ENCODE measurements at regions not wholly inside any gene's neighbourhood (a gene's known extent, or its start where the extent isn't known, plus 50 kb on each side); places are given as distances from the start of the nearest gene placed in this dataset.

DNA sequence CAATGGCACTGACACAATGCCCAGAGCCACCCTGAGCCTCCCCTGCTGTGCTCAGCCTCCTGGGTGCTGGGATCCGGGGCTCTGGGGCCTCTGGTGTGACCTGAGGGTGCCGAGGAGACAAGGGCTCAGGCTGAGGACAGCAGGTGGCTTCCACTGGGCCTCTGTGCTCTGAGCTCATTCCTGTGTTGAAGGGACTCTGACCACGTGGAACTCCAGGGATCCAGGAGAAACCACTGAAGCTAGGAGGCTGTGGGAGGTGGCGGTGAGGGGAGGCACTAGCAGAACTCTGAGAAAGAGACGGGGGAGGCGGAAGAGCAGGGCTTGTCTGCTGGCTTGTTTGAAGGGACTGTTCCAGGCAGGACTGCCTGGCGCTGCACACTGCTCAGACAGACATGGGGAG lies 318.7 kb upstream of the IRX1 start:
- in situ Hi-C loops (cut with HindIII; ENCODE audit: low sequenced_read_pairs) = no loop called here
- TF ChIP-seq, protein P1, sequence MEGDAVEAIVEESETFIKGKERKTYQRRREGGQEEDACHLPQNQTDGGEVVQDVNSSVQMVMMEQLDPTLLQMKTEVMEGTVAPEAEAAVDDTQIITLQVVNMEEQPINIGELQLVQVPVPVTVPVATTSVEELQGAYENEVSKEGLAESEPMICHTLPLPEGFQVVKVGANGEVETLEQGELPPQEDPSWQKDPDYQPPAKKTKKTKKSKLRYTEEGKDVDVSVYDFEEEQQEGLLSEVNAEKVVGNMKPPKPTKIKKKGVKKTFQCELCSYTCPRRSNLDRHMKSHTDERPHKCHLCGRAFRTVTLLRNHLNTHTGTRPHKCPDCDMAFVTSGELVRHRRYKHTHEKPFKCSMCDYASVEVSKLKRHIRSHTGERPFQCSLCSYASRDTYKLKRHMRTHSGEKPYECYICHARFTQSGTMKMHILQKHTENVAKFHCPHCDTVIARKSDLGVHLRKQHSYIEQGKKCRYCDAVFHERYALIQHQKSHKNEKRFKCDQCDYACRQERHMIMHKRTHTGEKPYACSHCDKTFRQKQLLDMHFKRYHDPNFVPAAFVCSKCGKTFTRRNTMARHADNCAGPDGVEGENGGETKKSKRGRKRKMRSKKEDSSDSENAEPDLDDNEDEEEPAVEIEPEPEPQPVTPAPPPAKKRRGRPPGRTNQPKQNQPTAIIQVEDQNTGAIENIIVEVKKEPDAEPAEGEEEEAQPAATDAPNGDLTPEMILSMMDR (IDR thresholded peaks at IDR 0.05; ENCODE audit: low read depth, low read length) = no peak

DNA sequence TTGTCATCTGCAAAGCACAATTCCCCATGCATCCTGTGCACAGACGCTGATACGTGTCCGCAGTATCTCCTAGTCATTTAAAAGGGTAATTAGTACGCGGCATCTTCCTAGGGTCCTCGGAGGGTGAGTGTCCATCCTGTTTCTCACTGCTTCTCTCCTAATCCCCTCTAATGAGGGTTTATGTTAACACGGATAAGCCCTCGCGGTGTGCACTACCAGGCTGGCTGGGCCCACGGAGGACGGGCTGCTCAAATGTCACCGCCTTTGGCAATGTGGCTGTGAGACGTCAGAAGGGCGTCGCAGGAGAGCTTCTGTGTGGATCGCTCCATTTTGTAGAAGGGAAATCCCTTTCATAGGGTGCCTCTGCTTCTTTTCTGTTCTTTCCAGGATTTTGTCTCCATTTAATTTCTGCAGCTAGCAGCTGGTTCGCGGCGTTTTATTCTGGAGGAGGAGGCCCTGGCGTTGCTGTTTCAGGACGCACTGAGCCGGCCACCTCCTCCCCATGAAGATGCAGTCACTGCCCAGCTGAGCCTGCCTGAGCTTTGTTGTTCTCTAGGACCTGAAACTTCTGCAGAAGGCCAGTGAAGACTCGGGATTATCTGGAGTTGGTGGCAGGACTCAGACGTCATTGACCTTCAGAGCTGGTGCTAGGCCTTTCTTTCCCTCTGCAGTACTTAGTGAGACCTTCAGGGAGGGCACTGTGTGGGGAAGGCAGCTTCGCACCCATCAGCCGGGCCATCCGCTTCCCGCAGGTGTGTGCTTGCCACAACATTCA lies 326.1 kb upstream of the IRX1 start:
- TF ChIP-seq, protein P1 (IDR thresholded peaks at IDR 0.05; ENCODE audit: low read depth, low read length) = no peak
- no peak overlapping the region for H3K4me3 ChIP-seq (ENCODE audit: low read depth, low read length)
- no peak for DNase-seq (ENCODE audit: low read depth, low spot score)
- in situ Hi-C loops (cut with HindIII; ENCODE audit: low sequenced_read_pairs) = no loop called here

More for the DNA sequence above, 318.7 kb upstream of the IRX1 start:
- H3K4me3 ChIP-seq (ENCODE audit: low read depth, low read length) = no peak overlapping the region
- no peak for DNase-seq (ENCODE audit: low read depth, low spot score)

DNA sequence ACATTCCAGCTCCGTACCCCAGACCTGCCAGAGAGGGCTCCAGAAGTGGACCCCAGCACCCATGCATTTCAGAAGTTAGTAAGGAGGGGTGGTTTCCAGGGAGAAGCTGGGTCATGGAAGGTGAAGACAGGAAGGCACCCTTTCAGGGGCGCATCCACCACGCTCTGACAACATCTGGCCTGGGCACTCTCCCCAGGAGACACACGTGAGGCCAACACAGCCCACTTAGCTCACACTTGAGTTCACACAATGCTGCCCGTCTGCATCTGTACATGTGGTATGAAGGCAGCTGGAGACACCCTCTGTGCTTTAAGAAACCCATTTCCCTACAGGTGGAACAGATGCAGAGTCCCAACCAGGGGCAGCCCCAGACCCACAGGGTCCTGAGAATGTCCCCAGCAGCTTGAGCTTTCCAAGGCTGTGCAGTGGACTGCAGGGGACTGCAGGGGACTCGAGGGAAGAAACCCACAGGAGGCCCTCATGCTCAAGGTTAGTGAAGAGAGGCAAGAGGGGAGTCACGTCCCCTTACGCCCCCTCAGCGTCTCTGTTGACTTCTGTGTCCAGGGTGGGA lies 326.8 kb upstream of the IRX1 start:
- H3K4me3 ChIP-seq (ENCODE audit: low read depth, low read length) = no peak overlapping the region
- in situ Hi-C loops (cut with HindIII; ENCODE audit: low sequenced_read_pairs) = no loop called here
- no peak for DNase-seq (ENCODE audit: low read depth, low spot score)
- TF ChIP-seq, protein P1 (IDR thresholded peaks at IDR 0.05; ENCODE audit: low read depth, low read length) = no peak

DNA sequence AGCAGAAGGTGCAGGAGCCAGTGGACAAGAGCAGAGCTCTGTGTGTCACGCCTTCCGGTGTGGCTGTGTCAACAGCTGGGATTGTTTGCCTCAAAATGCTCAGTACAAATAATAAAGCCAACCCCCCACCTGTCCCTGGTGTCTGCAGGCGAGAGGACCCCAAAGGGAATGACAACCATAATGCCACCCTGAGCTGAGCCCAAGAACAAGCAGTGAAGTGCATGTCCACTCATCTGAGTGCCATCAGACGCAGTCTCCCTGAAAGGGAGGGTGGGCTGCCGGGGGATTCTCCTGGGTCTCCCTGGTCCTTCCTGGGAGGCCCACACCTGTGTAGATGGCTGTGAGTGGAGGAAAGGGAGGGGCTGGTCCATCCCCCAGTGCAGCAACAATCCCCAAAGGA lies 328.8 kb upstream of the IRX1 start:
- TF ChIP-seq, protein P1 (IDR thresholded peaks at IDR 0.05; ENCODE audit: low read depth, low read length) = no peak
- DNase-seq (ENCODE audit: low read depth, low spot score) = no peak
- in situ Hi-C loops (cut with HindIII; ENCODE audit: low sequenced_read_pairs) = no loop called here

DNA sequence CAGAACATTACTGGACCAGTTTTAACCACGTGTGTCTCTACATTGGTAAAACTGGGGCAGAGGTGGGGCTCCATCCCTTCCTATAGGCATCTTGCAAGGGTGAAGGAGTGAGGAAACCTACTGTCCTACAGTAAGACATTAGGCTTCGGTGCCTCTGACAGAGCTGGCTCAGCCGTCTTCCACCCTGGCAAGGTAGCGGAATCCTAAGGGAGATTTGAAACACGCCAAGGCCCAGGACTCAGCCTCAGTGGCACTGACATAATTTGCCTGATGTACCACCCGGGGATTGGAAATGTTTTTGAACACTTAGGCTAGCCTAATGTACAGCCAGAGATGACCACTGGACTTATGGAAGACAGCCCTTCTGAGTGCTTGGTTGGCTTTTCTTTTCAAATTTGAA lies 329.7 kb upstream of the IRX1 start:
- no peak overlapping the region for H3K4me3 ChIP-seq (ENCODE audit: low read depth, low read length)
- TF ChIP-seq, protein P1 (IDR thresholded peaks at IDR 0.05; ENCODE audit: low read depth, low read length) = no peak
- in situ Hi-C loops (cut with HindIII; ENCODE audit: low sequenced_read_pairs) = no loop called here
- no peak for DNase-seq (ENCODE audit: low read depth, low spot score)

More for the DNA sequence above, 328.8 kb upstream of the IRX1 start:
- H3K4me3 ChIP-seq (ENCODE audit: low read depth, low read length) = no peak overlapping the region

DNA sequence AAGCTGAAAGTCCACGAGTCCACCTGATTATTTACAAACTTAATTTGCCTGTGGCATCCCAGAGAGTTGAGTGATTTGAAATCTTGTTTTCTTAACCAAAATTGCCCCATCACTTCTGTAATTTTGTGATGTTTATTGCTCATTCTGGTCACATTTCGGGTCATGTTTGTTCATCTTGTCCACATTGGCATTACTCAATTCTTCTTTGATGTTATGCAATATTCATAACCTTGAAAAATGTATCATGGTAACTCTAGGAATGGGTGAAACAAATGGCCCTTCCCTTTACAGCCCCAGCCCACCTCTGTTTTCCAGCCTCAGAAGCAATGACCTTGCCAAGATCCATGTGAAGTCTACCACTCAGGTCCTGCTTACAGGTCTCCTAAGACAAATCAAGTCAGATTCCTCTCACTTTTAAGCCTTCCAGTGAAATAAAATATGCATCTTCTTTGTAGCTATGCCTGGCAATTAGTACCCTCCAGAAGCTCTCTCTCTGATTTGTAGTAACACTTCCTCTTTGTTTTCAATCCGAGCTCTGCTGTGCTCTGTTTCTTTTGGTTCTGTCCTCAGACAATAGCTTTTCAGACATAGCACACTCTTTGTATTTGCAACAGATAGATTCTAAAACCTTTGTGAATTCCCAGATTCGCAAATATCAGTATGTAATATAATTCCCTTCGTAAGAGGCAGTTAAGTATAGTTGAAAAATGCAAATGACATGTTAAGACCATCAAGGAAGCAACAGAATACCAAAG lies 330.3 kb upstream of the IRX1 start:
- TF ChIP-seq, protein P1 (IDR thresholded peaks at IDR 0.05; ENCODE audit: low read depth, low read length) = no peak
- in situ Hi-C loops (cut with HindIII; ENCODE audit: low sequenced_read_pairs) = no loop called here
- no peak for DNase-seq (ENCODE audit: low read depth, low spot score)
- H3K4me3 ChIP-seq (ENCODE audit: low read depth, low read length) = no peak overlapping the region

All from astrocyte of the spinal cord (primary cell).